HL-60 (cell line): ENCODE measurements at regions not wholly inside any gene's neighbourhood (a gene's known extent, or its start where the extent isn't known, plus 50 kb on each side); places are given as distances from the start of the nearest gene placed in this dataset.

ENCODE experiments used
- CTCF ChIP-seq: IDR thresholded peaks from one replicate; pipeline ENCODE4 v1.5.1; 2011; ENCODE audit warnings: low read length, control low read depth, inconsistent platforms; ENCODE audit not compliant: insufficient read depth
- POLR2AphosphoS5 ChIP-seq: IDR thresholded peaks from 2 replicates; pipeline ENCODE4 v1.6.1; 2012; ENCODE audit warnings: low read depth
- REST ChIP-seq: IDR thresholded peaks from 2 replicates; pipeline ENCODE4 v1.6.1; 2012; ENCODE audit warnings: low read depth; ENCODE audit not compliant: insufficient replicate concordance
- SPI1 ChIP-seq: IDR thresholded peaks from 2 replicates; pipeline ENCODE4 v1.6.1; 2012; ENCODE audit warnings: low read depth, mild to moderate bottlenecking, borderline replicate concordance

GRCh38 chr6:4295783-4296155, 160.4 kb upstream of the ECI2 start:
- no peak for TF ChIP-seq CTCF
- TF ChIP-seq POLR2AphosphoS5: no peak
- no peak for TF ChIP-seq SPI1
- no peak for TF ChIP-seq REST
